Right cardiac atrium (tissue), 5 donors: ENCODE measurements at regions not wholly inside any gene's neighbourhood (a gene's known extent, or its start where the extent isn't known, plus 50 kb on each side); places are given as distances from the start of the nearest gene placed in this dataset.

Experiments
- ATAC-seq, 2 donors: fragments of 200-7000 bp; cut with Tn5 transposase; one replicate each; pipeline versions ENCODE4 v1.8.0 to v1.9.1; 2020; ENCODE audit warnings: moderate library complexity in 2 of 2, mild to moderate bottlenecking in 1 of 2
- DNase-seq, 3 donors: peaks; one replicate each; pipeline ENCODE4 v3.0.0-alpha.2; 2020
- H3K27ac ChIP-seq: one replicate; pipeline ENCODE4 v1.5.1; 2013; ENCODE audit warnings: mild to moderate bottlenecking, low read length, control low read depth, moderate library complexity
- H3K27me3 ChIP-seq: one replicate; pipeline ENCODE4 v1.6.1; 2013; ENCODE audit not compliant: control insufficient read depth, insufficient read depth
- H3K4me1 ChIP-seq: one replicate; pipeline ENCODE4 v1.6.1; 2013; ENCODE audit warnings: low read length; ENCODE audit not compliant: control insufficient read depth, insufficient read depth
- H3K4me3 ChIP-seq: one replicate; pipeline ENCODE4 v1.5.1; 2013; ENCODE audit warnings: low read length, control low read depth
- H3K9me3 ChIP-seq: one replicate; pipeline ENCODE4 v1.6.1; 2013; ENCODE audit warnings: low read length; ENCODE audit not compliant: control insufficient read depth
- WGBS: extraction: QIAGEN DNeasy Blood & Tissue Kit; methylation state at CpG from one replicate; pipeline ENCODE4 v1.1.7; 2013; 5-methylcytosine and 5-hydroxymethylcytosine counted together
- intact Hi-C, 4 donors: fragments of 100-400 bp; cut with DNase I; formaldehyde crosslinking; loops; one replicate each; pipeline versions ENCODE4 v1.11.0 to v1.14.0; 2022 to 2023
- donor health status: healthy with polysubstance abuse.
- donor health status: DM: no; HTN: yes; CAD: no.
- donor health status: DM: no; HTN: no; CAD: no.
- donor health status: DM: no; HTN: yes; CAD: no; lungs with severe emphysema.
- donor health status: DM: yes; HTN: yes; CAD: no.

DNA sequence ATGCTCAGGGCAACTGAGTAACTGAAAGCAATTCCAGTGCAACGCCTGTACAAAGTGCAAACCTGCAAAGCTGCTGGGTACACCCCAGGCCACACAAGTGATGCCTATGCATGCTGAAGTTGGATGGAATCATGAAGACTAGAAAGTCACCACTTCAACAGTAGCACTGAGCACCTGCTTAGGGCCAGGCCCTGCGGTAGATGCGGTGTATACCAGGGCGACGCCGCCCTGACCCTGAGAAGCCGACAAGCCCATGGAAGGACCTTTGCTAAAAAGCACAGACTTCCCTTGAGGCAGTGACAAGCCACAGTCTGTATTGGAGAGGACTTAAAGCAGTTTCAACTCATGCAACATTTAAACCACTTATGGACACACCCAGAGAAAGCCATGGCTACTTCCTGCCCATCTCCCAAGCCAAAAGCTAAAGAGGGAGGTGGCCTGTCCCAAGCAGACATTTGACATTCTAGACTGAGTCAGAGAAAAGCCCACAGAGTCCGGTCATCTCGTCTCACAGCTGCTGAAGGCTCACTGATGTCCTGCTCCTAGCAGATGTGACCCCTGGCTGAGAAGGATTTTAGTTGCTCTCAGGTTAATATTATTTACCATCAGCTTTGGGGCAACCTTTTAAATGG is 843.9 kb upstream of the TMEM132C start:
- H3K27me3 ChIP-seq, result no peaks in the 10 kb centered on the region
- peaks cover under 1% of the 10 kb centered on the region for H3K9me3 ChIP-seq
- ATAC-seq, result no peak
- no peak overlapping the region for H3K4me3 ChIP-seq
- intact Hi-C loops, result no loop called here
- H3K27ac ChIP-seq, result no peak overlapping the region
- H3K4me1 ChIP-seq, result no peaks in the 10 kb centered on the region
- 85% methylated on average over 9 of the region's 9 CpGs for whole genome bisulfite sequencing
- no peak for DNase-seq

DNA sequence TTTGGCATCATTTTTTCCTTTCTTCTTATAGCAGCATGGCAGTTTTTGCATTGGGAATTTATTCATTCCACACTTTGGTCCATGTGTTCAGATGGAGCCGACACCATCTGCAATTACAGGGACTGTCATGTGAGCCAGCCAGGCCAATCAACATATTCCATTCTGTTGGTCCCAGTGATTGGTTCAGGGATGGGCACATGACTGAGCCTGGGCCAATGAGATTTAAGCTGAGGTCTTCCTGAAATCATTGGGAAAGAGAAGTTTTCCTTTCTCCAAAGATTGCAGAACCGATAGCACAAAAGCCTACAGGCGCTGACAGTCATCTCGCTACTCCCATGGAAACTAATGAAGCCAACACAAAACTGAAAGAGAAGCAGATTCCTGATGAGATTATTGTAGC is 841.5 kb upstream of the TMEM132C start:
- H3K4me3 ChIP-seq, result no peak overlapping the region
- 92% methylated on average over 4 of the region's 4 CpGs for WGBS
- intact Hi-C loops, result no loop called here
- ATAC-seq (no peak), DNase-seq (no peak)
- no peaks in the 10 kb centered on the region for H3K4me1 ChIP-seq
- no peak overlapping the region for H3K27ac ChIP-seq
- H3K27me3 ChIP-seq, result no peaks in the 10 kb centered on the region
- no peaks in the 10 kb centered on the region for H3K9me3 ChIP-seq

- ATAC-seq (no peak), DNase-seq (no peak)
- no peak overlapping the region for H3K27ac ChIP-seq
- no peaks in the 10 kb centered on the region for H3K4me1 ChIP-seq
- intact Hi-C loops, result no loop called here
- no peaks in the 10 kb centered on the region for H3K27me3 ChIP-seq
- no peaks in the 10 kb centered on the region for H3K9me3 ChIP-seq
- 77% methylated on average over 6 of the region's 6 CpGs for WGBS
- H3K4me3 ChIP-seq, result no peak overlapping the region
Measured at GRCh38 chr12:127428420-127428819, 838.5 kb upstream of the TMEM132C start.

GRCh38 chr12:127429551-127430285 is 837.3 kb upstream of the TMEM132C start:
- Histone ChIP-seq H3K4me1 (no peaks in the 10 kb centered on the region), H3K9me3 (no peaks in the 10 kb centered on the region), H3K4me3 (no peak overlapping the region), H3K27ac (no peak overlapping the region), H3K27me3 (no peaks in the 10 kb centered on the region)
- intact Hi-C loops, result no loop called here
- WGBS, result 49% methylated on average over 9 of the region's 9 CpGs
- DNase-seq (no peak), ATAC-seq (no peak)

GRCh38 chr12:127430401-127430800 is 836.6 kb upstream of the TMEM132C start:
- ATAC-seq, result no peak
- no peaks in the 10 kb centered on the region for H3K4me1 ChIP-seq
- DNase-seq, result no peak
- H3K27me3 ChIP-seq, result no peaks in the 10 kb centered on the region
- H3K4me3 ChIP-seq, result no peak overlapping the region
- intact Hi-C loops, result no loop called here
- H3K9me3 ChIP-seq, result no peaks in the 10 kb centered on the region
- no peak overlapping the region for H3K27ac ChIP-seq
- 71% methylated on average over 9 of the region's 9 CpGs for WGBS

- Histone ChIP-seq H3K27me3 (no peaks in the 10 kb centered on the region), H3K27ac (no peak overlapping the region), H3K4me3 (no peak overlapping the region), H3K9me3 (no peaks in the 10 kb centered on the region), H3K4me1 (no peaks in the 10 kb centered on the region)
- intact Hi-C loops, result no loop called here
- DNase-seq, result no peak
- whole genome bisulfite sequencing, result 89% methylated on average over 6 of the region's 6 CpGs
- no peak for ATAC-seq
Measured at GRCh38 chr12:127431177-127431576, 835.8 kb upstream of the TMEM132C start.

- DNase-seq, result no peak
- Histone ChIP-seq H3K4me3 (no peak overlapping the region), H3K4me1 (no peaks in the 10 kb centered on the region), H3K9me3 (no peaks in the 10 kb centered on the region), H3K27ac (no peak overlapping the region), H3K27me3 (no peaks in the 10 kb centered on the region)
- no peak for ATAC-seq
- WGBS, result 67% methylated on average over 5 of the region's 5 CpGs
- intact Hi-C loops, result no loop called here
Measured at GRCh38 chr12:127431594-127431993, 835.4 kb upstream of the TMEM132C start.

GRCh38 chr12:127435439-127435838 is 831.5 kb upstream of the TMEM132C start:
- Histone ChIP-seq H3K9me3 (peaks cover 4% of the 10 kb centered on the region), H3K4me3 (no peak overlapping the region), H3K27ac (no peak overlapping the region), H3K27me3 (no peaks in the 10 kb centered on the region), H3K4me1 (no peaks in the 10 kb centered on the region)
- intact Hi-C loops, result no loop called here
- 80% methylated on average over 3 of the region's 3 CpGs for WGBS
- ATAC-seq (no peak), DNase-seq (no peak)

DNA sequence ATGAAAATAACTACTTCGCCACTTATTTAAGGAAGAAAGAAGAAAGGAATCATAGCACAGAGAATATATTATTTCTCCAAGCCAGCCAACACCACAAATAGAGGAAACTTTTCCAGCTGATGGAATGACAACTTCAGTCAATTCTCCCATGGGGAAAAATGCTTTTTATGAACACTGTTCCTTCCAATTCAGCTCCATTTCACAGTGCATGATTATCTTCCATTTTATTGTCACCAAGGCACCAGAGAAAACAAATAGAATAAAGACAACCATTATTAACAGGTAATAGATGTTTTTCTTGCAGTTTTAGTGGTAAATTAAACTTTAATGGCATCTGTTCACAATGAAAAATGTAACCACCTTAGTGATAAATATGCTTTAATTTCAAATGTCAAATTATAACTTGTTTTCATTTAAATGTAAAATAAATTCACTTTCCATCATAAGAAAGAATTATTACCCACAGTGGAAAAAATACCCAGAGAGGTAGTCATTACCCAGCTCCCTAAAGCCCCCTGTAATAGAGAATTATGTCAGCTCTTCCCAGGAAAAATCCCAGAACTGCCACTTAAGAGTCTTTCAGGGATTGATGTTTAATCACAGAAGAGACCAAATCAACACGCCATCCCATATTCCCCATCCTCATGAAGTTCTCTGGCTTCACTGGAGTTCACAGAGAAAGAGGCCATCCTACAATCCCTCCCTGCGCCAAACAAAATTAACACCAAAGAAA is 828.3 kb upstream of the TMEM132C start:
- 88% methylated on average over 3 of the region's 3 CpGs for WGBS
- no peak for DNase-seq
- Histone ChIP-seq H3K27ac (no peak overlapping the region), H3K9me3 (peaks cover 4% of the 10 kb centered on the region), H3K4me3 (no peak overlapping the region), H3K4me1 (no peaks in the 10 kb centered on the region), H3K27me3 (no peaks in the 10 kb centered on the region)
- intact Hi-C loops, result no loop called here
- no peak for ATAC-seq

- Histone ChIP-seq H3K27ac (no peak overlapping the region), H3K9me3 (no peaks in the 10 kb centered on the region), H3K4me3 (no peak overlapping the region), H3K4me1 (no peaks in the 10 kb centered on the region), H3K27me3 (no peaks in the 10 kb centered on the region)
- DNase-seq, result no peak
- no peak for ATAC-seq
- 40% methylated on average over 4 of the region's 4 CpGs for WGBS
- intact Hi-C loops, result no loop called here
Measured at GRCh38 chr12:127445581-127446139, 821.3 kb upstream of the TMEM132C start.

GRCh38 chr12:127448906-127449305 is 818.1 kb upstream of the TMEM132C start:
- DNase-seq, result no peak
- intact Hi-C loops, result no loop called here
- no peak overlapping the region for H3K27ac ChIP-seq
- H3K27me3 ChIP-seq, result no peaks in the 10 kb centered on the region
- 51% methylated on average over 5 of the region's 5 CpGs for WGBS
- H3K4me3 ChIP-seq, result no peak overlapping the region
- ATAC-seq, result no peak
- no peaks in the 10 kb centered on the region for H3K4me1 ChIP-seq
- H3K9me3 ChIP-seq, result no peaks in the 10 kb centered on the region
